ENCODE measurements at regions not wholly inside any gene's neighbourhood (a gene's known extent, or its start where the extent isn't known, plus 50 kb on each side); places are given as distances from the start of the nearest gene placed in this dataset.

- Mint-ChIP-seq H3K27ac (ENCODE audit: unreplicated experiment) (no peak overlapping the region), H3K36me3 (ENCODE audit: low read depth, unreplicated experiment) (no peaks in the 10 kb centered on the region), H3K9me3 (ENCODE audit: unreplicated experiment) (no peaks in the 10 kb centered on the region), H3K4me1 (ENCODE audit: unreplicated experiment) (no peaks in the 10 kb centered on the region), H3K27me3 (ENCODE audit: unreplicated experiment) (no peaks in the 10 kb centered on the region), H3K4me3 (ENCODE audit: unreplicated experiment) (no peak overlapping the region)
- TF ChIP-seq CTCF (IDR thresholded peaks at IDR 0.05; ENCODE audit: unreplicated experiment), result no peak
- no peak for DNase-seq (ENCODE audit: low spot score)
These were observed 250.3 kb upstream of the FAM47A start for GRCh38 chrX:34382416-34382815.

GRCh38 chrX:34381241-34381640 is 249.1 kb upstream of the FAM47A start:
- H3K4me1 Mint-ChIP-seq (ENCODE audit: unreplicated experiment), result no peaks in the 10 kb centered on the region
- H3K27me3 Mint-ChIP-seq (ENCODE audit: unreplicated experiment), result no peaks in the 10 kb centered on the region
- H3K27ac Mint-ChIP-seq (ENCODE audit: unreplicated experiment), result no peak overlapping the region
- DNase-seq (ENCODE audit: low spot score), result no peak
- no peak for TF ChIP-seq CTCF (IDR thresholded peaks at IDR 0.05; ENCODE audit: unreplicated experiment)
- H3K9me3 Mint-ChIP-seq (ENCODE audit: unreplicated experiment), result no peaks in the 10 kb centered on the region
- no peak overlapping the region for H3K4me3 Mint-ChIP-seq (ENCODE audit: unreplicated experiment)
- no peaks in the 10 kb centered on the region for H3K36me3 Mint-ChIP-seq (ENCODE audit: low read depth, unreplicated experiment)

- no peaks in the 10 kb centered on the region for H3K4me1 Mint-ChIP-seq (ENCODE audit: unreplicated experiment)
- no peak overlapping the region for H3K27ac Mint-ChIP-seq (ENCODE audit: unreplicated experiment)
- no peak for TF ChIP-seq CTCF (IDR thresholded peaks at IDR 0.05; ENCODE audit: unreplicated experiment)
- no peaks in the 10 kb centered on the region for H3K36me3 Mint-ChIP-seq (ENCODE audit: low read depth, unreplicated experiment)
- no peak for DNase-seq (ENCODE audit: low spot score)
- H3K27me3 Mint-ChIP-seq (ENCODE audit: unreplicated experiment), result peaks cover 2% of the 10 kb centered on the region
- no peak overlapping the region for H3K4me3 Mint-ChIP-seq (ENCODE audit: unreplicated experiment)
- no peaks in the 10 kb centered on the region for H3K9me3 Mint-ChIP-seq (ENCODE audit: unreplicated experiment)
These were observed 247.8 kb upstream of the FAM47A start for GRCh38 chrX:34379891-34380290.

GRCh38 chrX:34377645-34378044 is 245.5 kb upstream of the FAM47A start:
- Mint-ChIP-seq H3K27me3 (ENCODE audit: unreplicated experiment) (peaks cover 2% of the 10 kb centered on the region), H3K36me3 (ENCODE audit: low read depth, unreplicated experiment) (no peaks in the 10 kb centered on the region), H3K9me3 (ENCODE audit: unreplicated experiment) (no peaks in the 10 kb centered on the region), H3K4me1 (ENCODE audit: unreplicated experiment) (no peaks in the 10 kb centered on the region), H3K4me3 (ENCODE audit: unreplicated experiment) (no peak overlapping the region), H3K27ac (ENCODE audit: unreplicated experiment) (no peak overlapping the region)
- TF ChIP-seq CTCF (IDR thresholded peaks at IDR 0.05; ENCODE audit: unreplicated experiment), result no peak
- no peak for DNase-seq (ENCODE audit: low spot score)

- TF ChIP-seq CTCF (IDR thresholded peaks at IDR 0.05; ENCODE audit: unreplicated experiment), result no peak
- Mint-ChIP-seq H3K4me1 (ENCODE audit: unreplicated experiment) (no peaks in the 10 kb centered on the region), H3K27ac (ENCODE audit: unreplicated experiment) (no peak overlapping the region), H3K36me3 (ENCODE audit: low read depth, unreplicated experiment) (no peaks in the 10 kb centered on the region), H3K9me3 (ENCODE audit: unreplicated experiment) (no peaks in the 10 kb centered on the region), H3K4me3 (ENCODE audit: unreplicated experiment) (no peak overlapping the region), H3K27me3 (ENCODE audit: unreplicated experiment) (peaks cover 2% of the 10 kb centered on the region)
- DNase-seq (ENCODE audit: low spot score), result no peak
These were observed 239.6 kb upstream of the FAM47A start for GRCh38 chrX:34371754-34372153.

Data from endothelial cell (in vitro differentiated cells).